ENCODE measurements at regions not wholly inside any gene's neighbourhood (a gene's known extent, or its start where the extent isn't known, plus 50 kb on each side); places are given as distances from the start of the nearest gene placed in this dataset.

DNA sequence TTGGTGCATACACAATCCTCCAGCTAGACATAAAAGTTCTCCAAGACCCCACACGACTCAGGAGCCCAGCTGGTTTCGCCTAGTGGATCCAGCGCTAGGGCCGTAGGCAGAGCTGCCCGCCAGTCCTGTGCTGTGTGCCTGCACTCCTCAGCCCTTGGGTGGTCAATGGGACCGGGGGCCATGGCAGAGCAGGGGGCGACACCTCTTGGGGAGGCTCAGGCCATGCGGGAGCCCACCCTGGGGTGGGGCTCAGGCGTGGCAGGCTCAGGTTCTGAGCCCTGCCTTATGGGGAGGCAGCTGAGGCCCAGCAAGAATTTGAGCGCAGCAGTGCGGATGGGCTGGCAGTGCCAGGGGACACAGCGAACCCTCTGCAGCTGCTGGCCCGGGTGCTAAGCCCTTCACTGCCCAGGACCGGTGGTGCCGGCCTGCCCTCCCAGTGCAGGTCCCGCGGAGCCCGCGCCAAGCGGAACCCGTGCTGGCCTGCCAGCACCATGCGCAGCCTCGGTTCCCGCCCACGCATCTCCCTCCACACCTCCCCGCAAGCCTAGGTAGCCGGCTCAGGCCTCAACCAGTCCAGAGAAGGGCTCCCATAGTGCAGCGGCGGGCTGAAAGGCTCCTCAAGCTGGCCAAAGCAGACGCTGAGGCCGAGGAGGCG lies 1566.6 kb upstream of the SLC39A10 start:
- DNase-seq: no peak
- no peaks in the 10 kb centered on the region for H4K20me1 ChIP-seq (ENCODE audit: insufficient read depth, low read length)
- TF ChIP-seq, protein P1, sequence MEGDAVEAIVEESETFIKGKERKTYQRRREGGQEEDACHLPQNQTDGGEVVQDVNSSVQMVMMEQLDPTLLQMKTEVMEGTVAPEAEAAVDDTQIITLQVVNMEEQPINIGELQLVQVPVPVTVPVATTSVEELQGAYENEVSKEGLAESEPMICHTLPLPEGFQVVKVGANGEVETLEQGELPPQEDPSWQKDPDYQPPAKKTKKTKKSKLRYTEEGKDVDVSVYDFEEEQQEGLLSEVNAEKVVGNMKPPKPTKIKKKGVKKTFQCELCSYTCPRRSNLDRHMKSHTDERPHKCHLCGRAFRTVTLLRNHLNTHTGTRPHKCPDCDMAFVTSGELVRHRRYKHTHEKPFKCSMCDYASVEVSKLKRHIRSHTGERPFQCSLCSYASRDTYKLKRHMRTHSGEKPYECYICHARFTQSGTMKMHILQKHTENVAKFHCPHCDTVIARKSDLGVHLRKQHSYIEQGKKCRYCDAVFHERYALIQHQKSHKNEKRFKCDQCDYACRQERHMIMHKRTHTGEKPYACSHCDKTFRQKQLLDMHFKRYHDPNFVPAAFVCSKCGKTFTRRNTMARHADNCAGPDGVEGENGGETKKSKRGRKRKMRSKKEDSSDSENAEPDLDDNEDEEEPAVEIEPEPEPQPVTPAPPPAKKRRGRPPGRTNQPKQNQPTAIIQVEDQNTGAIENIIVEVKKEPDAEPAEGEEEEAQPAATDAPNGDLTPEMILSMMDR (IDR thresholded peaks at IDR 0.05; ENCODE audit: low read length): no peak
- TF ChIP-seq EZH2 (optimal IDR thresholded peaks at IDR 0.05; ENCODE audit: low read depth, low read length) (no peak), EZH2phosphoT487 (IDR thresholded peaks at IDR 0.05; ENCODE audit: low read length) (no peak)
- no peaks in the 10 kb centered on the region for H3K36me3 ChIP-seq (replicated peaks; ENCODE audit: insufficient read depth, low read length)
- no peaks in the 10 kb centered on the region for H3K9me3 ChIP-seq (replicated peaks; ENCODE audit: insufficient read depth, low read length)
- H3K4me1 ChIP-seq (ENCODE audit: low read length): no peaks in the 10 kb centered on the region
- no peaks in the 10 kb centered on the region for H3F3A ChIP-seq (ENCODE audit: insufficient read depth, low read length)
- H3K9me2 ChIP-seq (replicated peaks; ENCODE audit: insufficient read depth, low read length): no peaks in the 10 kb centered on the region
- no peaks in the 10 kb centered on the region for H3K27me3 ChIP-seq (replicated peaks; ENCODE audit: insufficient read depth, low read length)
- no peak overlapping the region for H2AFZ ChIP-seq (ENCODE audit: low read length)
- no peak overlapping the region for H3K9ac ChIP-seq (ENCODE audit: low read length)
- no peak overlapping the region for H3K4me2 ChIP-seq (ENCODE audit: low read depth, low read length)
- H3K79me2 ChIP-seq (ENCODE audit: low read length): no peaks in the 10 kb centered on the region
- H3K4me3 ChIP-seq (ENCODE audit: low read length): no peak overlapping the region
- no peak overlapping the region for H3K27ac ChIP-seq (ENCODE audit: low read length)

DNA sequence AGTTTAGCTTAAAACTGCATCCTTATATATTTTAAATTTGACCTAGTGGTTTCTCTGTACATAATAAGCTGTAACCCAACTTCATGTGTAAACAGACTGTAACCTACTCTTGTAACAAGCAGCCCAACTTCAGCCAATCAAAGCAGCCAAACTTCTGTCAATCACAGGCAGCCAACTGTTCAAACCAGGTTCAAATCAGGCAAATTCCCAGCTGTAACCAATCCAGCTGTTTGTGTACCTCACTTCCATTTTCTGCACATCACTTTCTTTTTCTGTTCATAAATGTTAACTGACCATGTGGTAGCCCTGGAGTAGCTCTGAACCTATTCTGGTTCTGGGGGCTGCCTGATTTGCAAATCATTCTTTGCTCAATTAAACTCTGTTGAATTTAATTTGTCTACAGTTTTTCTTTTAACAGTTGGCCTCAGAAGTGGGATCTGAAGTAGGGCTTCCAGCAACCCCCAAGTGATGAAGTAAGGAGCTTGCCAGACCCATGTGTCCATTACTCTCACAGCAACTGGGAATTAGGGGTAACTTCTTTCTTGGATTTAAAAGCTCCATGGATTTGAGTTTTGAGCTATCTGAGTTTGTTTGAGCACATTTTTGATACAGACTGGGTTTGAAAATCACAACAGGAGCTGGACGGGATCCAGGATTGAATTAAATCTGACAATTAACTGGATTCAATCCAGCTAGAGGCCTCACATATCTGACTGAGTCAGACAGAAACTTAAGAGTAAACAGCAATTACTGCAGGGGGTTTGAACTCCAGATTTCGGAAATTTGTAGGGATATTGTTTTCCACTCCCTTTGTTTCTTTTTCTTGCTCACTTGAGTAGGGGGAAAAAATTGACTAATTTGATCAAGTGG lies 1569.7 kb upstream of the SLC39A10 start:
- no peaks in the 10 kb centered on the region for H3K27me3 ChIP-seq (replicated peaks; ENCODE audit: insufficient read depth, low read length)
- H3K36me3 ChIP-seq (replicated peaks; ENCODE audit: insufficient read depth, low read length): no peaks in the 10 kb centered on the region
- no peaks in the 10 kb centered on the region for H4K20me1 ChIP-seq (ENCODE audit: insufficient read depth, low read length)
- no peaks in the 10 kb centered on the region for H3F3A ChIP-seq (ENCODE audit: insufficient read depth, low read length)
- no peak overlapping the region for H3K4me2 ChIP-seq (ENCODE audit: low read depth, low read length)
- H3K27ac ChIP-seq (ENCODE audit: low read length): no peak overlapping the region
- no peak for DNase-seq
- H3K9me2 ChIP-seq (replicated peaks; ENCODE audit: insufficient read depth, low read length): no peaks in the 10 kb centered on the region
- no peak overlapping the region for H3K9ac ChIP-seq (ENCODE audit: low read length)
- no peak overlapping the region for H2AFZ ChIP-seq (ENCODE audit: low read length)
- H3K9me3 ChIP-seq (replicated peaks; ENCODE audit: insufficient read depth, low read length): no peaks in the 10 kb centered on the region
- H3K4me1 ChIP-seq (ENCODE audit: low read length): no peaks in the 10 kb centered on the region
- no peaks in the 10 kb centered on the region for H3K79me2 ChIP-seq (ENCODE audit: low read length)
- TF ChIP-seq, protein P1 (IDR thresholded peaks at IDR 0.05; ENCODE audit: low read length): no peak
- TF ChIP-seq EZH2 (optimal IDR thresholded peaks at IDR 0.05; ENCODE audit: low read depth, low read length): no peak
- H3K4me3 ChIP-seq (ENCODE audit: low read length): no peak overlapping the region

DNA sequence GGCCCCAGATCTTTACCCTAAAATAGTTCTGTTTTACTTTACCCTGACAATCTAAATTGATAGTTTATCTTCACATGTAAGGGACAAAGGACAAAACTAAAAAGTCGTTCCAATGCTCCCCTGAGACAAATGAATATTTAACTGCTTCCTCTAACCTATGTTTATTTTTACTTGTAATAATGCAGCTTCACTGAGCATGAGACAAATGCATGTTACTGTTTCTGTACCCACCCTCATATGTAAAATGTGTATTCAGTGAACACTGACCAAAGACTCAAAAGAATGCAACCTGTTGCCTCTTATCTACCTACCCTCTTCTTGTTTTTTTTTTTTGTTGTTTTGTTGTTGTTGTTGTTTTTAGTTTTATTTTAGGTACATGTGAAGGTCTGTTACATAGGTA lies 1570.9 kb upstream of the SLC39A10 start:
- Histone ChIP-seq H3K27me3 (replicated peaks; ENCODE audit: insufficient read depth, low read length) (no peaks in the 10 kb centered on the region), H3K4me1 (ENCODE audit: low read length) (no peaks in the 10 kb centered on the region), H3F3A (ENCODE audit: insufficient read depth, low read length) (no peaks in the 10 kb centered on the region), H3K4me2 (ENCODE audit: low read depth, low read length) (no peak overlapping the region), H3K9me3 (replicated peaks; ENCODE audit: insufficient read depth, low read length) (no peaks in the 10 kb centered on the region), H3K4me3 (ENCODE audit: low read length) (no peak overlapping the region), H3K9me2 (replicated peaks; ENCODE audit: insufficient read depth, low read length) (no peaks in the 10 kb centered on the region), H4K20me1 (ENCODE audit: insufficient read depth, low read length) (no peaks in the 10 kb centered on the region), H3K36me3 (replicated peaks; ENCODE audit: insufficient read depth, low read length) (no peaks in the 10 kb centered on the region), H3K79me2 (ENCODE audit: low read length) (no peaks in the 10 kb centered on the region), H2AFZ (ENCODE audit: low read length) (no peak overlapping the region), H3K27ac (ENCODE audit: low read length) (no peak overlapping the region), H3K9ac (ENCODE audit: low read length) (no peak overlapping the region)
- TF ChIP-seq EZH2phosphoT487 (IDR thresholded peaks at IDR 0.05; ENCODE audit: low read length) (no peak), EZH2 (optimal IDR thresholded peaks at IDR 0.05; ENCODE audit: low read depth, low read length) (no peak)
- TF ChIP-seq, protein P1 (IDR thresholded peaks at IDR 0.05; ENCODE audit: low read length): no peak
- DNase-seq: no peak
